ENCODE measurements at regions not wholly inside any gene's neighbourhood (a gene's known extent, or its start where the extent isn't known, plus 50 kb on each side); places are given as distances from the start of the nearest gene placed in this dataset.

DNA sequence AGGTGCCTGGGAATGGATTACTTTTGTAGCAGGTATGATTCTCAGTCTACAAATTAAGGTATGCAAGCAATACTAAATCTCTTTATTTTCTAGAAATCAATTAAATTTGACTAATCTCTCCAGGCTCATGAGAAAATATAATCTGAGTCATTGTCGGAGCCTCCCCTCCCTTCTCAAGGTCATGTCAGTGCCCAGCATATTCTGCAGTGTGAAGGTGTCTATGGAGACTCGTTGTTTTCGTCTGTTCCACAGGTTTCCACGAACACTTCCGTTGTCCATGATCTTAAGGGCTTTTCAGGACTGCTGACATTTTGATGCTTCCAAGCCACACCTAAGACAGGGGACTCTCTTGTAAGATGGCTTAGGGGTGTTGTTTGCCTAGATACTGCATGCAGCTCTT is 56.6 kb upstream of the SCOC start:
- no peak for DNase-seq

- no peak for DNase-seq
These were observed 57.5 kb upstream of the SCOC start for GRCh38 chr4:140315970-140316369.

DNA sequence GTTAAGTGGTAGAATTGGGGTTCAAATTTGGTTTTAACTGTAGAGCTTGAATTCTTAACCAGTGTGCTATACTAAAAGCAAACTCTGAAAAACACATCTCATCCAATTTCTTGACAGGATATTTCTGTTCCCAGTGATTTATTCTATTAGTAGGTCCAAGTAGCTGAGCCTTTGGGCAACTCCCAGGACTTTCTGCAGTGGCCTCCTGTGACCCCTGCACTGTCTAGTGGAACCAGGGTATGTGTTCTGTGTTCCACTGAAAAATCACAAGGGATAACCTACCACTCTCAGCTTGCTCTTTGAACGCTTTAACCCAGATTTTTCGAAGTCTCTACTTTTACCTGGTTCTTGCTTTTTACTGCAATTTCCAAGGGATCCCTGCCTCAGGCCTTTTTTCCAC is 58.0 kb upstream of the SCOC start:
- no peak for DNase-seq

DNA sequence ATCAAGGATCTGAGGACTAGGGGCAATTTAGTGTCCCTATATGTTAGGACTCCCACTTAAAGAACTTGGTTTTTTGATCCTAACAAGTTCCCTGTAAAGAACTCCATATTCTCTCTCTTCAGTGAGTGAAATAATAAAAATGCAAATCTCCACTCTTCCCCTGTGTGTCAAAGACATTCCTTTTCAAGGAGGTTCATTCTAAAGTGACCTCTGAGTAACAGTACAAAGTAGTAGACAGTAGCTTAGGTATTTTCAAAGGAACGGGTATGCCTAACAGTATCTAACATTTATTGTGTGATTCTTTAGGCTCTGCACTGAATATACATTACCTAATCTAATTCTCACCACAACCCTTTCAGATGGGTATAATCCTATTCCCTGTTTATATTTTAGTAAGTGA is 58.4 kb upstream of the SCOC start:
- no peak for DNase-seq

DNA sequence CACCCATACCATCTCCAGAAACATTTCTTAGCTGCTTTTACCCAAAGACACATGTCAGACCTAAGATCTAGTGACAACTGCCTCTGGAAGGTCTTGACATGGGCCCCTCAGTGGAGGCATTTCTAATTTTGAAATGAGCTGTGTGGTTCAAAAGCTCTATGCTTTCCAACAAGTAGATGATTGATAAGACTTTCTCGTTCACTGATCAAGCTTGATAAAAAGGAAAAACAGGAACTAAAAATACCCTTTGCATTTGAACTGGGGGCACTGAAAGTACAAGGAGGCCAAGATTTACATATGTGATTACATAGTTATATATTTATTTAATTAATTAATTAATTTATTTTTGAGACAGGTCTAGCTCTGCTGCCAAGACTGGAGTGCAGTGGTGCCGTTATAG is 61.3 kb upstream of the SCOC start:
- DNase-seq, result no peak

GRCh38 chr4:140311257-140311835 is 62.1 kb upstream of the SCOC start:
- DNase-seq, result no peak

DNA sequence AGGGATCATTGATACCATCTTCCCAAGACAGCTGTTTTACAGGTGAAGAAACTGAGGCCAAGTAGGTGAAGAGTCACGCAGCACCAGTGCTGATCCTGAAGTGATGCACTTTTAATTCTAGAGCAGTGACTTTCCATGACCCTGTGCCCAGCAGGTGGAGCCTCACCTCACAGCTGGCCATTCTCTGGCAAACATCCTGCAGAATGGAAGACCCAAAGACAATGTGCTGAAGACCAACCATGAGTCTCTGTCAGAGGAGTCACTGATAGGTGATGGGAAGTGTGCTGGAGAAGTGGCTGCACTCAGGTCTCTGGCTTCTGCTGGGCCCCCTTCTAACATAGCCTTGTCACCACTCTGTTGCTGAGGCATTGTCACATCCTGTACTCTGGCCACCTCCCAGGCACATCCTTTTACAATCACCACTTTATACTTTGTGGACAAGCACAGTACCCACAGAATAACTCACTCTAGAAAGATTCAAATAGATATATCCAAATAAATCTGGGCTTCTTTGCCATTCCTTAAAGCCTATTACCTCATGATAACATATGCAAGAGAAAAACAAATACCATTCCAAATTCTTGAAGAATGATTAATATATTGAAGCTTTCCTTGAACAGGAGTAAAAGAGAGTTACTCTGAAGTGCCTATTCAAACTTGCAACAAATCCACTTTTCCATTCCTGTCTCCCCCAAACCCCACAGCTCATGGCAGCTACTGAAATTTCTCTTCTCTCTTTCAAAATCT is 64.1 kb upstream of the SCOC start:
- DNase-seq, result no peak

DNA sequence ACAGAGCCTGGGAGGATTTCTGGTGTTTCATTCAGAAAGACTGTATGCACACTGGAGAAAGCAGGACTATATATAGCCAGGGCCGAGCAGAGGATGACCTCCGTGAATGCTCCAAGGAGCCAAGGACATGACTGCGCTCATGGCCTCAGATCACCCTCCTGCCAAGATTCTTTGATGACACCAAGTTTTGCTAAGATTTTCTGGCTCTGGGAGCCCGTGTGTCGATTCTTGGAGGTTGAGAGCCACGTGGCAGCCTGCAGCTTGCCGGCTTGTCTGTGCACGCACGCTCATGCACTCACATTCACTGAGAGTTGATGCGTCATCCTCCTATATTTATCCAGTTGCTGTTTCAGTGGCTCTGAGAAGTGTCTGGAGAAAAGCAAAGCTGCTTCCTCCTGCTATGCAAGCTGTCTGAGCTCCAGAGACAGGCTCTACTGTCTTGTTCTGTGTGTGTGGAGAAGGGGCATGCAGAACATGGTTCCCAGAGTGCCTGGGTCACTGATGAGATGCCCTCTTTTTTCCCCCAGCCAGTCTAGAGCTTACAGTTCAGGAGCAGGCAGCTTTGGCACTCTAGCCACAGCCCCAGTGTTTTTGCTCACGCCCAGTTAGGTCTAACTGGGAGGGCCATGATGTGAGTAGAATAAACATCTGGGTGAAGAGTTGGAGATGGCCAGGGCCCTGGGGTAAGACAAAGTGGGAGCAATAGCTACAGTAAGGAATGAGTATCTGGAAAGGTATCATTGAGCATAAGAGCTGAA is 64.9 kb upstream of the SCOC start:
- DNase-seq, result no peak

- no peak for DNase-seq
These were observed 68.4 kb upstream of the SCOC start for GRCh38 chr4:140305053-140305452.

DNA sequence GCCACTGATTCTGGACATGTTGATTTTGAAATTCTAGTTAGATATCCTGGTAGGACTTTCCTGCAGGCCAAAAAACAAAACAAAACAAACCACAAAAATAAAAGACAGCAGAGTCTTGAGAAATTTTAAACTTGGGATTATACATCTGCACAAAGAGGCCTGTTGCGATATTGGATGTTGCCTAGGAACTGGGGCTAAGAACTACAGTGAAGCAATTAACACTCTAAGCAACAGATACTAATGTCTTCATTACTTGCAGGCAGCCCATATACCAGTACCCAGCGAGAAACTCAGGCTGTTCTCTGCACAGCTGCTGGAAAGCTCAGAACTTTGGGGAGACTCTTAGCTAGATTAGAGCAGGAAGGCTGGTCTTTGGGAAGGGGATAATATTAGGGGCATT is 69.1 kb upstream of the SCOC start:
- DNase-seq, result no peak

- no peak for DNase-seq
These were observed 71.1 kb upstream of the SCOC start for GRCh38 chr4:140302151-140302859.

- DNase-seq, result no peak
These were observed 73.0 kb upstream of the SCOC start for GRCh38 chr4:140300271-140300970.

GRCh38 chr4:140298001-140298400 is 75.4 kb upstream of the SCOC start:
- DNase-seq, result no peak

GRCh38 chr4:140297221-140297570 is 76.2 kb upstream of the SCOC start:
- no peak for DNase-seq

DNA sequence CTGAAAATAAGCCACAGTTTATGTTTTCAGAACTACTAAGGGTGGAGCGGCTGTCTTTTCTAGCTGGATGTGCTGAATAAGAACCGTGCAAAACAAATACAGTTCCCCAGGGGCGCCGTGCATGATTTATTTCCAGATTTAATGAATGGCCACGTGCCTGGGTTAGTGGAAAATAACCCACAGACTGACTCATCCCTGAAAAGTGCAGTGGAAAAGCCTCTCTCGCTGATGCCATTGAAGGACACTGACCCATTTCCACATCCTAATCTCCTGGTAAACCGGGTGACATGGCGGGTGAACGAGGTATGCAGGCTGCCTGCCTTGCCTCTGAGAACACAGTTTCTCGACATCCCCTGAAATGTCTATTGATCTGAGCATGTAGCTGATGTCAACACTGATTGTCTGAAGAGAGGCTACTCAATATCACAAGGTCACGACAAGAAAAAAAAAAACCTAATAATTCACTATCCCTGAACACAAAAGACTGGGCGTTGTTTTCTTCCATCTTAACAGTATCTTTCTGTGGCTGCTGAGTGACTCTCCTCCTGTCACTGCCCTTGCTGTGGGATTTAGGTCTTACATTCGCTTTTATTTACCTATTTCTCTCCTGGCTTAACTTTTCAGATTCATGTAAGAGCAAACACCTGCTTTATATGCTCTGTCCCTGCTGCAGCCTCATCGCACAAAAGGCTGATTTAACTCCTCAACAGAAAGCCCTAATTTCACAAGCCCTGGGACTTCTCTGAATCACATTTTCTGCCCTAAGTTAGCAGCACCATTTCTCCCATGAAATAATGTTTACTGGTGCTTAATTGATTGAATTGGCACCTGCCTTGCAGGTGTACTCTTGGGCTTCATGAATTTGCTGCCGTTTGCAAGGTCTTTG is 76.9 kb upstream of the SCOC start:
- no peak for DNase-seq

DNA sequence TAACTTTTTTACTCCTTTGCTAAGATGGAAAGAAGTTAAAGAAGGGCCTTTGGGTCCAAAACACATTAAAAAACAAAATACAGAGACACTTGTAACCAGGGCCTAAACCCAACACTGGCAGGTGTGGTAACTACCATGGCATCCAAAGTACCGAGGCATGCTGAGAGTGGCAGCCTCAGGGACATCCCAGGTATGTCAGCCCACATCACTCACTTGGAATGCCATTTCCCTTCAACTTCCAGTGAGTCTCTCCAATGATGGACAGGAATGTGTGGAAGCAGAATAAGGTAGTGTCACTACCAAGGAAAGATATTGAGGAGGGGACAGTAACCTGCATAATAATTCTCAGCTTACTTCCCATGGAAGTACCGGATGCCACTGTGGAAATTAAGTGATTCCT is 79.5 kb upstream of the SCOC start:
- DNase-seq, result no peak

DNA sequence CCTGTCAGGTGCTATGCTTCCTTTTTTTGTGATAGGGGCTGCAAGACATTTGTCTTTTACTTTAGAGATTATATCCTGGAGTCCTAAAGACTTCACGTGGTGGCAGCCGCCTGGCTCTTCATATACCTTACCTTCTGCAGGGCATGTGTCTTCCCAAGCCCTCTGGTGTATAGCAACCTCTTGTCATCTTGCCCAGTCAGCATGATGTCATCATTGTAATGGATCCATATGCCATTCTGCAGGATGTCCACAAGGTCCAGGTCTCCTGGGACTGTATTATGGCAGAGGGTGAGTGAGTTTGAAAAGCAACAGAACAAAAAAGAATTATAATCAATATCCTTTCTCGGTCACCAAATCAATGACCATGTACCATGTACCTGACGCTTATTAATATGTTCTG is 82.2 kb upstream of the SCOC start:
- no peak for DNase-seq

- DNase-seq, result no peak
These were observed 84.0 kb upstream of the SCOC start for GRCh38 chr4:140289486-140289885.

DNA sequence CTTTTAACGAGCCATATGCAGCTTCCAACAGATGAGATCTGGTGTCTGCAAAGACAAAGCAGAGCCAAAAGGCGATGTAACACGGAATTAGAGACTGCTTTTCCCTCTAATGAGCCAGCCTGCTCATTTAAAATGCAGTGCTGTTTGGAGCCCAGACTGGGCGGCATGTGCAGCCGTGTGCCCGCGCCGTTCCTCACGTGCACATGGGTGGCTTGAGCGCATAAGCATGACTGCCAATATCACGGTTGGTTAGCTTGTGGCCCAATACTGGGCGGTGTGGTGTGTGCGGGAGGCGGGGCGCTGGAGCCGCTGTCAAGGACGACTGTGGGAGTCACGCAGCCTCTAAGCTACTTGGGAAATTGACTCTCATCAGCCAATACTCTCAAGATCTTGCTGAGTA is 87.0 kb upstream of the SCOC start:
- no peak for DNase-seq

DNA sequence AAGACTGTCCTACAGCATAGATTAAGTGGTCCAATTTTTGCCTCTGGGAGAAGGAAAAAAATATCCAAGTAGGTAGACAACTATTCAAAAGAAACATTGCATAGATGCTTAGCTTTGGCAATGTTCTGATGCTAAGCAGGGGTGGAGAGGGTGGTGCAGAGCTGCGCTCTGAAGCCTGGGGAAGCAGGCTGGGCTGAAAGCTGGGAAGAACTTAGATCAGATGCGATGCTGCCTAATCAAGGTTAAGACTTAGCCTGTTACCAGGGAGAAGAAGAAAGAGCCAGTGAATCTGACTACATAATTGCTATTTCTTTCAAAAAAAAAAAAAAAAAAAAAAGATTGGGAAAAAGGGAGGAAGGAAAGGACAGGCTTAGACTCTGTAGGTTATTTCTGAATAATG is 89.0 kb upstream of the SCOC start:
- no peak for DNase-seq

DNA sequence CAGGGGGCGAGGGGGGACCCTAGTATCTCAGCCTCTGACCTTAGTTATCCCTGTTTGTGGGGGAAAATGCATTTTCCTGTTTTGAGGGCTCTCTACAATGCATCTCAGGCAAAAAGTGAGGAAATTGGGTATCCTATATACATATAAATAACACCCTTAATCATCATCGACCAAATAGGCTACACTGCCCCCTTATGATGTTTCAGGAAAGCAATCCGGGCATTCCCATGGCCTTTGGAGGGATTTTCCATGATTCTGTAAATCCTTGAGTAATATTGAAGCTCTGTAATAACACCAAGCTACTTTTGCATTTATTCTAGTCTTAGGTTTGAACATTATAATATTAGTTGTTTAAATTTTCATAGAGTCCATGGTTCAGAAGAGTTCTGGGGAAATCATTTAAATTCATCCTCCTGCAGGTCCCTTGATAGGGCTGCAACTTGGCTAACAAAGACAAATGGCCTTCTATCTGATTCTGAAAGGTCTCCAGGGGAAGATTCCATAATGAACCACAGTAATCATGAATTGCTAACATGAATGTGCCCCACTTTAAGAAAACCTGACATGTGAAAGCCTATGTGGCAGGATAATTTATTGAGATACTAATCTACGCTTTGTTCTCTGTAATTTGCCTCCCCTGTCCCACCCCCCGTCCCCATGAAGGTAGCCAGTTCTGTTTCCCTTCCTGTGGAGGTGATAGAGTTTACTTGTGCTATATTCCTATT is 91.5 kb upstream of the SCOC start:
- no peak for DNase-seq
